ENCODE measurements at regions not wholly inside any gene's neighbourhood (a gene's known extent, or its start where the extent isn't known, plus 50 kb on each side); places are given as distances from the start of the nearest gene placed in this dataset.

GRCh38 chr6:10313799-10314162 lies 101.1 kb downstream of the TFAP2A start:
- ChIA-PET CTCF (ENCODE audit: low intra/inter-chr PET ratio, low total read pairs) (no interaction called here), POLR2A (no interaction called here)
- Histone ChIP-seq H3K4me3 (replicated peaks in 1 of 3; ENCODE audit: insufficient read depth in 1 of 3, low read depth in 2 of 3, low read length in 3 of 3) (no peak overlapping the region), H3K4me1 (ENCODE audit: insufficient read depth, low read length) (no peaks in the 10 kb centered on the region), H3K27me3 (ENCODE audit: control insufficient read depth in 1 of 2, insufficient read depth in 2 of 2, low read length in 2 of 2) (peaks cover 0 to 47% of the 10 kb centered on the region in 2 experiments; a peak in 4 of 5 replicates), H3K36me3 (replicated peaks in 1 of 2; ENCODE audit: control insufficient read depth in 1 of 2, insufficient read depth in 2 of 2, low read length in 2 of 2) (no peaks in the 10 kb centered on the region), H3K9ac (ENCODE audit: insufficient read depth, low read depth, low read length) (no peak overlapping the region), H4K20me1 (ENCODE audit: insufficient read depth, low read length) (no peaks in the 10 kb centered on the region), H3K79me2 (ENCODE audit: insufficient read depth, low read length) (no peaks in the 10 kb centered on the region), H2AFZ (ENCODE audit: low read length) (no peak overlapping the region), H3K27ac (ENCODE audit: extremely low read length, insufficient read depth, low read length) (no peak overlapping the region), H3K4me2 (ENCODE audit: low read depth, low read length) (no peak overlapping the region), H3K9me3 (ENCODE audit: low read length) (no peaks in the 10 kb centered on the region)
- WGBS (ENCODE audit: low lambda C conversion rate), result 22% methylated on average over 5 of the region's 5 CpGs
- FAIRE-seq (no peak), ATAC-seq (no peak), DNase-seq (ENCODE audit: low spot score) (no peak)
- in situ Hi-C loops (cut with HindIII; ENCODE audit: extremely low pct_ligation_motif_present, low pct_unique_long_range_greater_than_20kb) (no loop called here), intact Hi-C loops (cut with micrococcal nuclease; ENCODE audit: unreplicated experiment) (no loop called here)
- no peak for TF ChIP-seq ARNT (IDR thresholded peaks at IDR 0.05)
- no peak for TF ChIP-seq SETDB1 (CRISPR knock-in tag; IDR thresholded peaks at IDR 0.05; ENCODE audit: borderline replicate concordance)
- TF ChIP-seq SYNCRIP (IDR thresholded peaks at IDR 0.05; ENCODE audit: insufficient read depth, low read depth, low read length), result no peak
- TF ChIP-seq GRHL1 (CRISPR knock-in tag; conservative IDR thresholded peaks at IDR 0.05), result no peak
- TF ChIP-seq ZNF709 (CRISPR knock-in tag; IDR thresholded peaks at IDR 0.05), result no peak
- TF ChIP-seq NR2F6 (IDR thresholded peaks at IDR 0.05), result no peak
- no peak for TF ChIP-seq NR2F6 (CRISPR knock-in tag; IDR thresholded peaks at IDR 0.05)
- BruUV-seq (replicated peaks), result no TSS peak

- WGBS (ENCODE audit: low lambda C conversion rate), result 26% methylated on average over 11 of the region's 11 CpGs
- no peak overlapping the region for H3K4me2 ChIP-seq (ENCODE audit: low read depth, low read length)
- H3K36me3 ChIP-seq (replicated peaks in 1 of 2; ENCODE audit: control insufficient read depth in 1 of 2, insufficient read depth in 2 of 2, low read length in 2 of 2), result no peaks in the 10 kb centered on the region
- H3K27me3 ChIP-seq (ENCODE audit: control insufficient read depth in 1 of 2, insufficient read depth in 2 of 2, low read length in 2 of 2), result peaks cover 0 to 42% of the 10 kb centered on the region in 2 experiments; a peak in 4 of 5 replicates
- no peaks in the 10 kb centered on the region for H3K9me3 ChIP-seq (ENCODE audit: low read length)
- H2AFZ ChIP-seq (ENCODE audit: low read length), result no peak overlapping the region
- H3K9ac ChIP-seq (ENCODE audit: insufficient read depth, low read depth, low read length), result no peak overlapping the region
- H3K4me3 ChIP-seq (replicated peaks in 1 of 3; ENCODE audit: insufficient read depth in 1 of 3, low read depth in 2 of 3, low read length in 3 of 3), result no peak overlapping the region
- no peaks in the 10 kb centered on the region for H3K79me2 ChIP-seq (ENCODE audit: insufficient read depth, low read length)
- ChIA-PET POLR2A (no interaction called here), CTCF (ENCODE audit: low intra/inter-chr PET ratio, low total read pairs) (no interaction called here)
- H4K20me1 ChIP-seq (ENCODE audit: insufficient read depth, low read length), result no peaks in the 10 kb centered on the region
- DNase-seq (ENCODE audit: low spot score) (no peak), ATAC-seq (no peak), FAIRE-seq (no peak)
- in situ Hi-C loops (cut with HindIII; ENCODE audit: extremely low pct_ligation_motif_present, low pct_unique_long_range_greater_than_20kb) (no loop called here), intact Hi-C loops (cut with micrococcal nuclease; ENCODE audit: unreplicated experiment) (no loop called here)
- BruUV-seq (replicated peaks), result no TSS peak
- no peaks in the 10 kb centered on the region for H3K4me1 ChIP-seq (ENCODE audit: insufficient read depth, low read length)
- H3K27ac ChIP-seq (ENCODE audit: extremely low read length, insufficient read depth, low read length), result no peak overlapping the region
- TF ChIP-seq RFX3 (CRISPR knock-in tag; IDR thresholded peaks at IDR 0.05), result no peak
- no peak for TF ChIP-seq ZNF562 (CRISPR knock-in tag; IDR thresholded peaks at IDR 0.05; ENCODE audit: borderline replicate concordance)
- TF ChIP-seq SIN3B (IDR thresholded peaks at IDR 0.05; ENCODE audit: low read length), result no peak
- no peak for TF ChIP-seq CENPT (CRISPR knock-in tag; IDR thresholded peaks at IDR 0.05; ENCODE audit: low read depth)
- TF ChIP-seq ESRRA (CRISPR knock-in tag; IDR thresholded peaks at IDR 0.05; ENCODE audit: low read depth), result no peak
- no peak for TF ChIP-seq ZSCAN22 (CRISPR knock-in tag; IDR thresholded peaks at IDR 0.05)
- TF ChIP-seq AGO1 (IDR thresholded peaks at IDR 0.05; ENCODE audit: low read depth, low read length, poor library complexity, severe bottlenecking), result no peak
- TF ChIP-seq TCF12 (IDR thresholded peaks at IDR 0.05), result no peak
- TF ChIP-seq TCF12 (CRISPR knock-in tag; IDR thresholded peaks at IDR 0.05), result no peak
- no peak for TF ChIP-seq ZNF205 (CRISPR knock-in tag; IDR thresholded peaks at IDR 0.05)
- no peak for TF ChIP-seq ZNF124 (CRISPR knock-in tag; IDR thresholded peaks at IDR 0.05)
- TF ChIP-seq ONECUT2 (CRISPR knock-in tag; IDR thresholded peaks at IDR 0.05), result no peak
Measured at GRCh38 chr6:10312445-10312844, 102.4 kb downstream of the TFAP2A start.

All from HepG2 (cell line).